ENCODE measurements at regions not wholly inside any gene's neighbourhood (a gene's known extent, or its start where the extent isn't known, plus 50 kb on each side); places are given as distances from the start of the nearest gene placed in this dataset.

GRCh38 chr18:76231402-76231801, 263.6 kb downstream of the ZNF516 start:
- TF ChIP-seq USF2 (CRISPR knock-in tag; IDR thresholded peaks at IDR 0.05) (no peak), BDP1 (IDR thresholded peaks at IDR 0.05; ENCODE audit: insufficient read depth, insufficient read length) (no peak), ZZZ3 (IDR thresholded peaks at IDR 0.05) (no peak), FIP1L1 (IDR thresholded peaks at IDR 0.05; ENCODE audit: low read depth, low read length, poor library complexity, severe bottlenecking) (no peak), CTCF (IDR thresholded peaks at IDR 0.05 in 2 of 3, conservative IDR thresholded peaks at IDR 0.05 in 1 of 3; ENCODE audit: insufficient read depth in 2 of 3, low read depth in 1 of 3, low read length in 3 of 3) (no peak), PRPF4 (IDR thresholded peaks at IDR 0.05; ENCODE audit: insufficient read depth, low read depth, low read length, poor library complexity, severe bottlenecking) (no peak), GATAD2A (IDR thresholded peaks at IDR 0.05) (no peak), HDAC2 (IDR thresholded peaks at IDR 0.05) (no peak), RBBP5 (IDR thresholded peaks at IDR 0.05; ENCODE audit: borderline replicate concordance, insufficient read depth, low read length, poor library complexity, severe bottlenecking) (no peak)

All from K562 (cell line).